K562 (cell line): ENCODE measurements at regions not wholly inside any gene's neighbourhood (a gene's known extent, or its start where the extent isn't known, plus 50 kb on each side); places are given as distances from the start of the nearest gene placed in this dataset.
A peak's percentile ranks its signal among the peaks of the same experiment; 100 is the strongest.

Experiments
- ATAC-seq: fragments of 200-7000 bp; cut with Tn5 transposase; 3 replicates; pipeline ENCODE4 v1.9.1; 2020; ENCODE audit warnings: moderate library complexity
- BruUV-seq: library from RNA; stranded (reverse); fragments of 400-500 nt; replicated peaks from 2 replicates; lab custom pipeline; 2021; lab: Mats Ljungman, UMichigan
- CTCF ChIA-PET: fragments of 300-600 bp; formaldehyde crosslinking; extraction: SDS; loops from one replicate; lab custom pipeline; 2021; ENCODE audit warnings: low intra/inter-chr PET ratio; lab: Yijun Ruan, JAX
- POLR2A ChIA-PET: fragments of 300-600, 350-650 bp; sonication (Branson Sonifier 250); formaldehyde crosslinking; extraction: SDS; loops from one replicate; lab custom pipeline; 2021; ENCODE audit warnings: antibody characterized with exemption, inconsistent platforms; lab: Yijun Ruan, JAX
- DNase-seq, 4 experiments: peaks; one replicate each; pipeline versions ENCODE4 v3.0.0 to v3.0.0-alpha.2; 2011 to 2018; ENCODE audit warnings: low spot score in 3 of 4, mixed read lengths in 3 of 4; ENCODE audit errors: extremely low read depth in 1 of 4
- FAIRE-seq: peaks from 2 replicates; lab custom pipeline; 2011; peaks lifted over from hg19 to GRCh38; lab: Jason Lieb, UNC
- H2AFZ ChIP-seq: 2 replicates; pipeline ENCODE4 v1.6.0; 2011; ENCODE audit warnings: low read depth, low read length, control low read depth, inconsistent platforms
- H3K27ac ChIP-seq: fragments of 200-600 bp; 3 replicates; pipeline ENCODE4 v1.8.0; 2011; ENCODE audit warnings: low read depth, mild to moderate bottlenecking, control low read depth, inconsistent platforms, low read length, moderate library complexity, mixed read lengths; ENCODE audit errors: extremely low read depth
- H3K27me3 ChIP-seq, 2 experiments: fragments of 300-600 bp in 1 of 2; 2 replicates in 1 of 2; 3 replicates in 1 of 2; pipeline versions ENCODE4 v1.6.0 to v1.8.0; 2011; ENCODE audit warnings: inconsistent platforms in 2 of 2, low read length in 2 of 2, mild to moderate bottlenecking in 1 of 2, mixed read lengths in 1 of 2, moderate library complexity in 1 of 2; ENCODE audit not compliant: control insufficient read depth in 2 of 2, insufficient read depth in 2 of 2
- H3K36me3 ChIP-seq: fragments of 300-600 bp; 3 replicates; pipeline ENCODE4 v1.8.0; 2011; ENCODE audit warnings: mild to moderate bottlenecking, low read length, inconsistent platforms; ENCODE audit not compliant: control insufficient read depth, insufficient read depth
- H3K4me1 ChIP-seq, 2 experiments: fragments of 200-600 bp in 1 of 2; replicated peaks in 1 of 2; 2 replicates in 1 of 2; 3 replicates in 1 of 2; pipeline versions ENCODE4 v1.5.1 to v1.8.0; 2011; ENCODE audit warnings: inconsistent platforms in 2 of 2, low read length in 2 of 2, mild to moderate bottlenecking in 1 of 2, mixed read lengths in 1 of 2, moderate library complexity in 1 of 2; ENCODE audit not compliant: control insufficient read depth in 2 of 2, insufficient read depth in 2 of 2
- H3K4me2 ChIP-seq: 2 replicates; pipeline ENCODE4 v1.6.1; 2011; ENCODE audit warnings: low read length, control low read depth, inconsistent platforms, mixed read lengths; ENCODE audit not compliant: insufficient read depth
- H3K4me3 ChIP-seq: fragments of 200-600 bp; sonication (generic), shearing (Covaris generic); 2 replicates; pipeline ENCODE4 v1.5.1; 2016; ENCODE audit warnings: control low read depth, inconsistent platforms
- H3K79me2 ChIP-seq: fragments of 200-600 bp; 3 replicates; pipeline ENCODE4 v1.8.0; 2011; ENCODE audit warnings: low read length, inconsistent platforms; ENCODE audit not compliant: control insufficient read depth, insufficient read depth
- H3K9ac ChIP-seq, 2 experiments: 2 replicates each; pipeline versions ENCODE4 v1.6.0 to v1.6.1; 2011; ENCODE audit warnings: low read depth in 2 of 2, low read length in 2 of 2, control low read depth in 1 of 2, inconsistent platforms in 1 of 2, mild to moderate bottlenecking in 1 of 2, mixed read lengths in 1 of 2; ENCODE audit not compliant: insufficient read depth in 1 of 2
- H3K9me1 ChIP-seq: one replicate; pipeline ENCODE4 v1.6.0; 2011; ENCODE audit warnings: inconsistent platforms, mild to moderate bottlenecking, low read length, moderate library complexity; ENCODE audit not compliant: control insufficient read depth, insufficient read depth
- H3K9me3 ChIP-seq: replicated peaks from 2 replicates; pipeline ENCODE4 v1.5.1; 2011; ENCODE audit warnings: low read depth, low read length, inconsistent platforms; ENCODE audit not compliant: control insufficient read depth, insufficient read depth
- H4K20me1 ChIP-seq: replicated peaks from 2 replicates; pipeline ENCODE4 v1.6.1; 2011; ENCODE audit warnings: low read length, inconsistent platforms, mixed read lengths; ENCODE audit not compliant: control insufficient read depth, insufficient read depth
- CBX3 ChIP-seq, 2 experiments: IDR thresholded peaks; 1 replicate in 1 of 2; 2 replicates in 1 of 2; pipeline ENCODE4 v1.6.1; 2012; ENCODE audit warnings: inconsistent platforms in 2 of 2, low read length in 2 of 2, borderline replicate concordance in 1 of 2, control low read depth in 1 of 2
- EZH2 ChIP-seq: IDR thresholded peaks from 2 replicates; pipeline ENCODE4 v1.6.1; 2012; ENCODE audit warnings: low read depth, mild to moderate bottlenecking, inconsistent platforms, low read length, borderline replicate concordance
- MAZ ChIP-seq, 2 experiments: fragments of 450-650 bp in 1 of 2; sonication (generic) in 1 of 2; formaldehyde crosslinking; IDR thresholded peaks in 1 of 2; conservative IDR thresholded peaks in 1 of 2; 2 replicates each; pipeline versions ENCODE4 v1.4.0 to v1.5.0; 2020; ENCODE audit warnings: mild to moderate bottlenecking in 1 of 2, missing genetic modification reagents in 1 of 2
- NR2C1 ChIP-seq, 2 experiments: fragments of 450-650 bp; IDR thresholded peaks; 2 replicates each; pipeline ENCODE4 v1.6.1; 2017; ENCODE audit warnings: mild to moderate bottlenecking in 2 of 2, antibody characterized with exemption in 1 of 2, inconsistent platforms in 1 of 2, missing compliant biosample characterization in 1 of 2, missing genetic modification characterization in 1 of 2
- PHB2 ChIP-seq: fragments of 450-650 bp; IDR thresholded peaks from 2 replicates; pipeline ENCODE4 v1.6.1; 2017; ENCODE audit warnings: low read depth
- RAD21 ChIP-seq, 2 experiments: fragments of 250-450 bp in 1 of 2; fragments of 450-650 bp in 1 of 2; sonication (Bioruptor Pico) in 1 of 2; formaldehyde crosslinking in 1 of 2; IDR thresholded peaks in 1 of 2; conservative IDR thresholded peaks in 1 of 2; 2 replicates each; pipeline versions ENCODE4 v1.4.0 to v1.8.0; 2020 to 2022; ENCODE audit warnings: mild to moderate bottlenecking in 2 of 2, moderate library complexity in 1 of 2
- RFX1 ChIP-seq: fragments of 450-650 bp; IDR thresholded peaks from 2 replicates; pipeline ENCODE4 v1.6.1; 2016; ENCODE audit warnings: mild to moderate bottlenecking, moderate library complexity
- TRIM25 ChIP-seq: fragments of 450-650 bp; IDR thresholded peaks from 2 replicates; pipeline ENCODE4 v1.7.0; 2016; ENCODE audit warnings: borderline replicate concordance
- ZBTB43 ChIP-seq: sonication (generic); formaldehyde crosslinking; IDR thresholded peaks from 2 replicates; pipeline ENCODE4 v1.8.0; 2023; ENCODE audit warnings: mild to moderate bottlenecking, missing genetic modification reagents
- ZFP91 ChIP-seq: sonication (generic); formaldehyde crosslinking; IDR thresholded peaks from 2 replicates; pipeline ENCODE4 v1.8.0; 2022; ENCODE audit warnings: mild to moderate bottlenecking, missing genetic modification reagents
- ZNF212 ChIP-seq: fragments of 450-650 bp; formaldehyde crosslinking; IDR thresholded peaks from 2 replicates; pipeline ENCODE4 v1.4.0; 2020; ENCODE audit warnings: mild to moderate bottlenecking
- ZNF311 ChIP-seq: fragments of 250-450 bp; sonication (Bioruptor Pico); IDR thresholded peaks from 2 replicates; pipeline ENCODE4 v1.4.0; 2020; ENCODE audit warnings: mild to moderate bottlenecking, moderate library complexity
- WGBS: fragments of 100-300 bp; shearing (Covaris generic); methylation state at CpG from one replicate; pipeline ENCODE4 v1.1.6; 2016; ENCODE audit warnings: low coverage, mixed read lengths; ENCODE audit not compliant: insufficient coverage; ENCODE audit errors: missing lambda C conversion rate; 5-methylcytosine and 5-hydroxymethylcytosine counted together
- in situ Hi-C: fragments of 300-500 bp; cut with MboI; formaldehyde crosslinking; loops from 4 replicates; pipeline ENCODE4 v1.15.0; 2018; ENCODE audit warnings: inconsistent platforms, mixed read lengths
- intact Hi-C: fragments of 100-400 bp; cut with micrococcal nuclease; formaldehyde crosslinking; loops from 2 replicates; pipeline ENCODE4 v1.14.2; 2022

- POLR2A ChIA-PET = interaction anchor here (0.6 to 3.0 kb wide), 5 partner anchors 11 to 549 kb away, joined by 3 to 9 read pairs (median 3); no protein-coding TSS in a partner anchor
- Histone ChIP-seq H3K4me1 (peaks cover 13 to 31% of the 10 kb centered on the region in 2 experiments; a peak in 4 of 5 replicates), H3K9me3 (no peaks in the 10 kb centered on the region), H3K27me3 (no peaks in the 10 kb centered on the region), H2AFZ (no peak overlapping the region), H3K9me1 (no peaks in the 10 kb centered on the region), H3K36me3 (peaks cover 30% of the 10 kb centered on the region; the same call in 2 of the 3 replicates), H4K20me1 (no peaks in the 10 kb centered on the region), H3K4me2 (no peak overlapping the region), H3K4me3 (no peak overlapping the region), H3K79me2 (peaks cover 24% of the 10 kb centered on the region), H3K27ac (no peak overlapping the region), H3K9ac (no peak overlapping the region)
- FAIRE-seq (no peak), DNase-seq (peak in 3 of 4 experiments; percentile 37 to 63 (median 54)), ATAC-seq (peak; percentile 79)
- in situ Hi-C loops (no loop called here), intact Hi-C loops (loop anchor here (5.0 to 10.0 kb wide), 2 partner anchors 98 to 194 kb away; no protein-coding TSS in a partner anchor)
- CTCF ChIA-PET = interaction anchor here (0.9 kb wide), 1 partner anchor 66 kb away, joined by 3 read pairs; the partner anchor contains the start of gene IL6
- BruUV-seq = no TSS peak
- WGBS = 69% methylated on average over 3 of the region's 3 CpGs
- no peak for TF ChIP-seq PHB2
- TF ChIP-seq ZNF311 (CRISPR knock-in tag) = no peak
- no peak for TF ChIP-seq NR2C1 (IDR thresholded peaks at IDR 0.05)
- TF ChIP-seq NR2C1 (tag; IDR thresholded peaks at IDR 0.05) = no peak
- TF ChIP-seq RAD21 (CRISPR knock-in tag; conservative IDR thresholded peaks at IDR 0.05 in 1 of 2, IDR thresholded peaks at IDR 0.05 in 1 of 2) = peak in 1 of 2 experiments; percentile 42; a peak in 2 of 4 replicates
- TF ChIP-seq TRIM25 = no peak
- no peak for TF ChIP-seq ZNF212 (CRISPR knock-in tag)
- peak in 1 of 2 experiments; percentile 45; a peak in 1 of 3 replicates for TF ChIP-seq CBX3 (IDR thresholded peaks at IDR 0.05; ENCODE audit: borderline replicate concordance in 1 of 2, low read length in 2 of 2)
- no peak for TF ChIP-seq EZH2
- TF ChIP-seq RFX1 = no peak
- TF ChIP-seq MAZ (CRISPR knock-in tag; conservative IDR thresholded peaks at IDR 0.05 in 1 of 2, IDR thresholded peaks at IDR 0.05 in 1 of 2) = no peak
- no peak for TF ChIP-seq ZFP91
- no peak for TF ChIP-seq ZBTB43
These were observed 66.3 kb upstream of the IL6 start for GRCh38 chr7:22660732-22661131.
